ENCODE measurements at regions not wholly inside any gene's neighbourhood (a gene's known extent, or its start where the extent isn't known, plus 50 kb on each side); places are given as distances from the start of the nearest gene placed in this dataset.
A peak's percentile ranks its signal among the peaks of the same experiment; 100 is the strongest.
"Not testable (repeated sequence)": the region's sequence is repeated elsewhere in the genome, so short reads cannot be mapped to it uniquely, and the experiment has no call there.

DNA sequence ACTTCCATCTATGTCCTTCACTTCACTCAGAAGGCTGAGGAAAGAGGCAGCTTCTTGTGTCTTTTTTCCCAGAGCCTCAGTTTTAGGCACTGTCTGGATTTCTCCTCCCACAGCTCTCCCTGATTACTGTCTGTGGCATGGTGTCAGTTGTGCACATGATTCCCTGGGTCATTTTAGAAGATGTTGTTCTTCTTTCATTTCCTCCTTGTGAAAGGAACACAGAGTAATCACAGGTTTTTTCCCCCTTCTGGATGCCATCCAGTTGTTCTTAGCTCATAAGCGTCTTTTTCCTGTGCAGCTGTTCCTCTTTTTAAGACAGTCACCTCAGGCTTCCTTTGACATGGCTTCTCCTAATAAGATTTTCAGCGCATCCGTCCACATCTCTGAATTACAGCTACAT, 212.2 kb downstream of the FAM181B start:
- TF ChIP-seq, protein P1, sequence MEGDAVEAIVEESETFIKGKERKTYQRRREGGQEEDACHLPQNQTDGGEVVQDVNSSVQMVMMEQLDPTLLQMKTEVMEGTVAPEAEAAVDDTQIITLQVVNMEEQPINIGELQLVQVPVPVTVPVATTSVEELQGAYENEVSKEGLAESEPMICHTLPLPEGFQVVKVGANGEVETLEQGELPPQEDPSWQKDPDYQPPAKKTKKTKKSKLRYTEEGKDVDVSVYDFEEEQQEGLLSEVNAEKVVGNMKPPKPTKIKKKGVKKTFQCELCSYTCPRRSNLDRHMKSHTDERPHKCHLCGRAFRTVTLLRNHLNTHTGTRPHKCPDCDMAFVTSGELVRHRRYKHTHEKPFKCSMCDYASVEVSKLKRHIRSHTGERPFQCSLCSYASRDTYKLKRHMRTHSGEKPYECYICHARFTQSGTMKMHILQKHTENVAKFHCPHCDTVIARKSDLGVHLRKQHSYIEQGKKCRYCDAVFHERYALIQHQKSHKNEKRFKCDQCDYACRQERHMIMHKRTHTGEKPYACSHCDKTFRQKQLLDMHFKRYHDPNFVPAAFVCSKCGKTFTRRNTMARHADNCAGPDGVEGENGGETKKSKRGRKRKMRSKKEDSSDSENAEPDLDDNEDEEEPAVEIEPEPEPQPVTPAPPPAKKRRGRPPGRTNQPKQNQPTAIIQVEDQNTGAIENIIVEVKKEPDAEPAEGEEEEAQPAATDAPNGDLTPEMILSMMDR (IDR thresholded peaks at IDR 0.05; ENCODE audit: insufficient read depth, low read length) = no peak
- TF ChIP-seq POLR2AphosphoS5 (IDR thresholded peaks at IDR 0.05; ENCODE audit: low read depth) (no peak), SPI1 (IDR thresholded peaks at IDR 0.05; ENCODE audit: borderline replicate concordance, low read depth) (peak; percentile 58), REST (IDR thresholded peaks at IDR 0.05; ENCODE audit: insufficient replicate concordance, low read depth) (no peak), GABPA (IDR thresholded peaks at IDR 0.05; ENCODE audit: low read depth) (no peak)
- no peaks in the 10 kb centered on the region for H3K27me3 ChIP-seq (ENCODE audit: insufficient read depth, poor library complexity, severe bottlenecking)
- peak in 1 of 2 experiments; percentile 16 for DNase-seq (ENCODE audit: low read depth in 1 of 2, low spot score in 1 of 2)
- H3K4me3 ChIP-seq (replicated peaks; ENCODE audit: insufficient read depth, low read length) = no peak overlapping the region
- H3K27ac ChIP-seq (replicated peaks) = no peak overlapping the region

DNA sequence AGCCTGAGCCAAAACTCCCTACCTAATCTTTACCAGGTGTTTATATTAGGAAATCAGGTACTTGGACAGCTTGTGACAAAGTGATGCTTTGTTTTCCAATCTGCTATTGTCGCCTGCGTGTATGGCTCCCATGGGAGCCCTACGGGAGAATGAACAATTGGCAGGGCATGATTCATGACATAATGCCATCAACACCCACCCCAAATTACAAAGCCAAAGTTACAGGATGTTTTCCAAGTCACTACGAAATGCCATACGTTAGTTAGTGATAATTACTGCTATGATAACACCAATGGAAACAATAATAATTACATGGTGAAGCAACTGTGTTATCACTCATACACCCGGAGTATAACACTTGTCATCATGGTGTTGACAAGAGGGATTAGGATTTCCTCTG, 226.4 kb downstream of the FAM181B start:
- no peak overlapping the region for H3K27ac ChIP-seq (replicated peaks)
- DNase-seq (ENCODE audit: low read depth in 1 of 2, low spot score in 1 of 2) = no peak
- no peaks in the 10 kb centered on the region for H3K27me3 ChIP-seq (ENCODE audit: insufficient read depth, poor library complexity, severe bottlenecking)
- TF ChIP-seq, protein P1 (IDR thresholded peaks at IDR 0.05; ENCODE audit: insufficient read depth, low read length) = no peak
- TF ChIP-seq GABPA (IDR thresholded peaks at IDR 0.05; ENCODE audit: low read depth) (no peak), POLR2AphosphoS5 (IDR thresholded peaks at IDR 0.05; ENCODE audit: low read depth) (no peak), SPI1 (IDR thresholded peaks at IDR 0.05; ENCODE audit: borderline replicate concordance, low read depth) (no peak), REST (IDR thresholded peaks at IDR 0.05; ENCODE audit: insufficient replicate concordance, low read depth) (no peak)
- H3K4me3 ChIP-seq (replicated peaks; ENCODE audit: insufficient read depth, low read length) = no peak overlapping the region

GRCh38 chr11:82505379-82505778, 228.3 kb downstream of the FAM181B start:
- no peak for DNase-seq (ENCODE audit: low read depth in 1 of 2, low spot score in 1 of 2)
- no peak overlapping the region for H3K4me3 ChIP-seq (replicated peaks; ENCODE audit: insufficient read depth, low read length)
- no peak overlapping the region for H3K27ac ChIP-seq (replicated peaks)
- TF ChIP-seq, protein P1 (IDR thresholded peaks at IDR 0.05; ENCODE audit: insufficient read depth, low read length) = no peak
- TF ChIP-seq REST (IDR thresholded peaks at IDR 0.05; ENCODE audit: insufficient replicate concordance, low read depth) (no peak), POLR2AphosphoS5 (IDR thresholded peaks at IDR 0.05; ENCODE audit: low read depth) (no peak), GABPA (IDR thresholded peaks at IDR 0.05; ENCODE audit: low read depth) (no peak), SPI1 (IDR thresholded peaks at IDR 0.05; ENCODE audit: borderline replicate concordance, low read depth) (no peak)
- no peaks in the 10 kb centered on the region for H3K27me3 ChIP-seq (ENCODE audit: insufficient read depth, poor library complexity, severe bottlenecking)

DNA sequence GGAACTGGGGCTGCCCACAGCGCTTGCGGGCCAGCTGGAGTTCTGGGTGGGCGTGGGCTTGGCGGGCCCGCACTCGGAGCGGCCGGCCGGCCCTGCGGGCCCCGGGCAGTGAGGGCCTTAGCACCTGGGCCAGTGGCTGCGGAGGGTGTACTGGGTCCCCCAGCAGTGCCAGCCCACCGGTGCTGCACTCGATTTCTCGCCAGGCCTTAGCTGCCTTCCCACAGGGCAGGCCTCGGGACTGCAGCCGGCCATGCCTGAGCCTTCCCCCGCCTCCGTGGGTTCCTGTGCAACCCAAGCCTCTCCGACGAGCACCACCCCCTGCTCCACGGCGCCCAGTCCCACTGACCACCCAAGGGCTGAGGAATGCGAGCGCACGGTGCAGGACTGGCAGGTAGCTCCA, 232.5 kb downstream of the FAM181B start:
- H3K4me3 ChIP-seq (replicated peaks; ENCODE audit: insufficient read depth, low read length); H3K27me3 ChIP-seq (ENCODE audit: insufficient read depth, poor library complexity, severe bottlenecking); H3K27ac ChIP-seq (replicated peaks); DNase-seq (ENCODE audit: low read depth in 1 of 2, low spot score in 1 of 2): not testable (repeated sequence)

Data from HL-60 (cell line).